IMR-90 (cell line): ENCODE measurements at regions not wholly inside any gene's neighbourhood (a gene's known extent, or its start where the extent isn't known, plus 50 kb on each side); places are given as distances from the start of the nearest gene placed in this dataset.

Experiments
- ATAC-seq: fragments of 200-7000 bp; cut with Tn5 transposase; 2 replicates; pipeline ENCODE4 v1.9.1; 2020; ENCODE audit warnings: low read depth, mild to moderate bottlenecking, moderate library complexity
- BruUV-seq: library from RNA; stranded (reverse); fragments of 400-500 nt; replicated peaks from 2 replicates; lab custom pipeline; 2021; lab: Mats Ljungman, UMichigan
- CTCF ChIA-PET: fragments of 300-600 bp; formaldehyde crosslinking; extraction: SDS; loops from one replicate; lab custom pipeline; 2021; ENCODE audit warnings: antibody characterized with exemption; lab: Yijun Ruan, JAX
- POLR2A ChIA-PET: fragments of 300-600 bp; sonication (Branson Sonifier 250); formaldehyde crosslinking; loops from one replicate; lab custom pipeline; 2022; ENCODE audit warnings: antibody characterized with exemption; ENCODE audit not compliant: unreplicated experiment; lab: Charles Lee
- DNase-seq: peaks from one replicate; pipeline ENCODE4 v3.0.0; 2013
- H2AFZ ChIP-seq: replicated peaks from 2 replicates; pipeline ENCODE3; 2013; ENCODE audit warnings: low read length, mild to moderate bottlenecking; ENCODE audit not compliant: poor library complexity
- H2AK5ac ChIP-seq: 2 replicates; pipeline ENCODE4 v1.6.1; 2013; ENCODE audit warnings: low read depth, low read length, inconsistent platforms
- H2AK9ac ChIP-seq: replicated peaks from 2 replicates; pipeline ENCODE3; 2013; ENCODE audit warnings: mild to moderate bottlenecking, low read depth, low read length, moderate library complexity; ENCODE audit not compliant: poor library complexity
- H2BK120ac ChIP-seq: 2 replicates; pipeline ENCODE4 v1.6.1; 2013; ENCODE audit warnings: low read depth, low read length, inconsistent platforms
- H2BK15ac ChIP-seq: 3 replicates; pipeline ENCODE4 v1.6.1; 2013; ENCODE audit warnings: low read depth, low read length, inconsistent platforms
- H2BK20ac ChIP-seq: 2 replicates; pipeline ENCODE4 v1.6.1; 2013; ENCODE audit warnings: low read depth, mild to moderate bottlenecking, inconsistent platforms, low read length, moderate library complexity
- H2BK5ac ChIP-seq: 2 replicates; pipeline ENCODE4 v1.6.1; 2013; ENCODE audit warnings: mild to moderate bottlenecking, low read depth, low read length, inconsistent platforms; ENCODE audit not compliant: poor library complexity, severe bottlenecking
- H3K14ac ChIP-seq: replicated peaks from 2 replicates; pipeline ENCODE4 v1.6.1; 2013; ENCODE audit warnings: low read depth, low read length, inconsistent platforms
- H3K18ac ChIP-seq: 2 replicates; pipeline ENCODE4 v1.6.1; 2013; ENCODE audit warnings: low read depth, low read length, control low read depth
- H3K23ac ChIP-seq: 2 replicates; pipeline ENCODE4 v1.6.1; 2013; ENCODE audit warnings: low read depth, low read length, inconsistent platforms
- H3K27ac ChIP-seq: 2 replicates; pipeline ENCODE4 v1.5.1; 2013; ENCODE audit warnings: mild to moderate bottlenecking, control low read depth, low read length; ENCODE audit not compliant: insufficient read depth
- H3K27me3 ChIP-seq: 2 replicates; pipeline ENCODE4 v1.6.1; 2013; ENCODE audit warnings: low read length; ENCODE audit not compliant: control insufficient read depth, insufficient read depth
- H3K36me3 ChIP-seq: 2 replicates; pipeline ENCODE4 v1.6.1; 2013; ENCODE audit warnings: low read length, mixed read lengths; ENCODE audit not compliant: control insufficient read depth, insufficient read depth
- H3K4ac ChIP-seq: 2 replicates; pipeline ENCODE4 v1.6.1; 2013; ENCODE audit warnings: low read depth, low read length, inconsistent platforms
- H3K4me1 ChIP-seq: 2 replicates; pipeline ENCODE4 v1.6.1; 2013; ENCODE audit warnings: low read length, mixed read lengths; ENCODE audit not compliant: control insufficient read depth, insufficient read depth
- H3K4me2 ChIP-seq: 2 replicates; pipeline ENCODE4 v1.6.1; 2013; ENCODE audit warnings: low read depth, mild to moderate bottlenecking, control low read depth, low read length, moderate library complexity
- H3K4me3 ChIP-seq: 2 replicates; pipeline ENCODE4 v1.5.1; 2013; ENCODE audit warnings: low read depth, mild to moderate bottlenecking, control low read depth, low read length, moderate library complexity; ENCODE audit not compliant: insufficient read depth
- H3K56ac ChIP-seq: 2 replicates; pipeline ENCODE4 v1.6.1; 2013; ENCODE audit warnings: low read length, inconsistent platforms; ENCODE audit not compliant: insufficient read depth; ENCODE audit errors: extremely low read depth
- H3K79me1 ChIP-seq, 2 experiments: 2 replicates each; pipeline ENCODE4 v1.6.1; 2013; ENCODE audit warnings: low read length in 2 of 2, inconsistent platforms in 1 of 2, low read depth in 1 of 2
- H3K9ac ChIP-seq: 2 replicates; pipeline ENCODE4 v1.6.1; 2013; ENCODE audit warnings: low read depth, low read length, control low read depth
- H3K9me1 ChIP-seq: 2 replicates; pipeline ENCODE4 v1.6.1; 2013; ENCODE audit warnings: low read length, inconsistent platforms; ENCODE audit not compliant: insufficient read depth
- H3K9me3 ChIP-seq: 2 replicates; pipeline ENCODE4 v1.6.1; 2013; ENCODE audit warnings: low read length; ENCODE audit not compliant: control insufficient read depth, insufficient read depth
- H4K20me1 ChIP-seq: 2 replicates; pipeline ENCODE4 v1.6.1; 2013; ENCODE audit warnings: low read length, inconsistent platforms; ENCODE audit not compliant: insufficient read depth
- H4K5ac ChIP-seq: 2 replicates; pipeline ENCODE4 v1.6.1; 2013; ENCODE audit warnings: mild to moderate bottlenecking, low read depth, low read length, control low read depth
- H4K8ac ChIP-seq, 2 experiments: 2 replicates each; pipeline ENCODE4 v1.6.1; 2013; ENCODE audit warnings: low read depth in 2 of 2, low read length in 2 of 2, control low read depth in 1 of 2, inconsistent platforms in 1 of 2
- H4K91ac ChIP-seq: 2 replicates; pipeline ENCODE4 v1.6.1; 2013; ENCODE audit warnings: low read depth, low read length, inconsistent platforms; ENCODE audit not compliant: insufficient read depth
- CEBPB ChIP-seq: IDR thresholded peaks from 2 replicates; pipeline ENCODE4 v1.6.1; 2012; ENCODE audit warnings: low read depth, low read length, improper control_type of control experiment
- CHD1 ChIP-seq: IDR thresholded peaks from 2 replicates; pipeline ENCODE4 v1.6.1; 2012; ENCODE audit warnings: low read depth, low read length, improper control_type of control experiment
- FOS ChIP-seq: fragments of 150-350 bp; IDR thresholded peaks from 2 replicates; pipeline ENCODE4 v1.6.1; 2016; ENCODE audit warnings: low read depth, low read length
- MAFK ChIP-seq: IDR thresholded peaks from 2 replicates; pipeline ENCODE4 v1.6.1; 2012; ENCODE audit warnings: low read depth, low read length, improper control_type of control experiment
- MAZ ChIP-seq: IDR thresholded peaks from 2 replicates; pipeline ENCODE4 v1.6.1; 2012; ENCODE audit warnings: low read depth, mild to moderate bottlenecking, low read length, improper control_type of control experiment, moderate library complexity, borderline replicate concordance
- MXI1 ChIP-seq: IDR thresholded peaks from 2 replicates; pipeline ENCODE4 v1.6.1; 2012; ENCODE audit warnings: low read depth, mild to moderate bottlenecking, low read length, moderate library complexity, borderline replicate concordance
- NFE2L2 ChIP-seq: fragments of 150-350 bp; IDR thresholded peaks from 2 replicates; pipeline ENCODE4 v1.6.1; 2016; ENCODE audit warnings: low read depth, mild to moderate bottlenecking, low read length
- POLR2A ChIP-seq: IDR thresholded peaks from 2 replicates; pipeline ENCODE4 v1.6.1; 2012; ENCODE audit warnings: mild to moderate bottlenecking, low read depth, low read length
- RAD21 ChIP-seq: IDR thresholded peaks from 2 replicates; pipeline ENCODE4 v1.6.1; 2012; ENCODE audit warnings: low read length, improper control_type of control experiment
- RCOR1 ChIP-seq: IDR thresholded peaks from 2 replicates; pipeline ENCODE4 v1.6.1; 2012; ENCODE audit warnings: mild to moderate bottlenecking, low read length, improper control_type of control experiment; ENCODE audit not compliant: insufficient replicate concordance
- RFX5 ChIP-seq: IDR thresholded peaks from 2 replicates; pipeline ENCODE4 v1.8.0; 2012; ENCODE audit warnings: low read depth, mild to moderate bottlenecking, low read length, moderate library complexity
- SMC3 ChIP-seq: fragments of 150-350 bp; IDR thresholded peaks from 2 replicates; pipeline ENCODE4 v1.6.1; 2016; ENCODE audit warnings: low read depth, mild to moderate bottlenecking, antibody characterized with exemption, low read length, moderate library complexity
- WGBS, 2 experiments: methylation state at CpG; one replicate each; pipeline versions ENCODE4 v1.1.5 to v1.1.7; 2013; ENCODE audit warnings: missing lambda C conversion rate in 2 of 2; ENCODE audit not compliant: insufficient read length in 1 of 2; ENCODE audit errors: extremely low coverage in 2 of 2; 5-methylcytosine and 5-hydroxymethylcytosine counted together
- dilution Hi-C: fragments of 300-500 bp; cut with HindIII; formaldehyde crosslinking; loops from one replicate; pipeline ENCODE4 v1.14.3; 2018; ENCODE audit warnings: low sequenced_read_pairs; ENCODE audit not compliant: unreplicated experiment
- in situ Hi-C: fragments of 300-500 bp; cut with MboI; formaldehyde crosslinking; loops from 3 replicates; pipeline ENCODE4 v1.14.3; 2019; ENCODE audit warnings: low sequenced_read_pairs, inconsistent platforms, mixed read lengths
- intact Hi-C: fragments of 100-400 bp; cut with micrococcal nuclease; formaldehyde crosslinking; loops from 2 replicates; pipeline ENCODE4 v1.10.0; 2022
- TF ChIP-seq, protein P1 (sequence below): fragments of 150-350 bp; IDR thresholded peaks from 2 replicates; pipeline ENCODE4 v1.6.1; 2017; ENCODE audit warnings: mild to moderate bottlenecking, antibody characterized with exemption, low read length, low read depth

GRCh38 chrX:43580621-43581020 is 75.5 kb upstream of the MAOA start:
- ATAC-seq = no peak
- Histone ChIP-seq H3K4me2 (no peak overlapping the region), H4K5ac (no peak overlapping the region), H3K79me1 (no peaks in the 10 kb centered on the region), H2AFZ (no peak overlapping the region), H3K4me1 (no peaks in the 10 kb centered on the region), H3K18ac (no peak overlapping the region), H2BK15ac (no peak overlapping the region), H3K36me3 (no peaks in the 10 kb centered on the region), H2AK9ac (no peak overlapping the region), H4K20me1 (no peaks in the 10 kb centered on the region), H3K4me3 (no peak overlapping the region), H3K9me1 (no peaks in the 10 kb centered on the region), H2AK5ac (no peak overlapping the region), H3K27ac (no peak overlapping the region), H4K8ac (no peak overlapping the region), H2BK120ac (no peak overlapping the region), H2BK5ac (no peak overlapping the region), H2BK20ac (no peak overlapping the region), H3K56ac (no peak overlapping the region), H3K27me3 (no peaks in the 10 kb centered on the region; the same call in none of the 2 replicates), H3K9me3 (no peaks in the 10 kb centered on the region), H3K4ac (no peak overlapping the region), H3K9ac (no peak overlapping the region), H4K91ac (no peak overlapping the region), H3K14ac (no peak overlapping the region), H3K23ac (no peak overlapping the region)
- CTCF ChIA-PET = no interaction called here
- dilution Hi-C loops (no loop called here), in situ Hi-C loops (no loop called here), intact Hi-C loops (no loop called here)
- no TSS peak for BruUV-seq
- TF ChIP-seq MAZ (no peak), MXI1 (no peak), FOS (no peak), RCOR1 (no peak), MAFK (no peak), RFX5 (no peak), SMC3 (no peak), NFE2L2 (no peak), RAD21 (no peak), POLR2A (no peak), CHD1 (no peak), CEBPB (no peak)
- TF ChIP-seq, protein P1, sequence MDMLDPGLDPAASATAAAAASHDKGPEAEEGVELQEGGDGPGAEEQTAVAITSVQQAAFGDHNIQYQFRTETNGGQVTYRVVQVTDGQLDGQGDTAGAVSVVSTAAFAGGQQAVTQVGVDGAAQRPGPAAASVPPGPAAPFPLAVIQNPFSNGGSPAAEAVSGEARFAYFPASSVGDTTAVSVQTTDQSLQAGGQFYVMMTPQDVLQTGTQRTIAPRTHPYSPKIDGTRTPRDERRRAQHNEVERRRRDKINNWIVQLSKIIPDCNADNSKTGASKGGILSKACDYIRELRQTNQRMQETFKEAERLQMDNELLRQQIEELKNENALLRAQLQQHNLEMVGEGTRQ = no peak
- no CpG with 5 or more reads among the region's 4 CpGs for WGBS, 2 experiments
- no peak for DNase-seq
- POLR2A ChIA-PET = no interaction called here
